ENCODE measurements at regions not wholly inside any gene's neighbourhood (a gene's known extent, or its start where the extent isn't known, plus 50 kb on each side); places are given as distances from the start of the nearest gene placed in this dataset.

- DNase-seq (ENCODE audit: low read depth, low spot score) (no peak), FAIRE-seq (no peak)
- H3K9ac ChIP-seq (replicated peaks; ENCODE audit: extremely low read depth, insufficient read depth, low read length), result no peak overlapping the region
- H3K4me1 ChIP-seq (ENCODE audit: control insufficient read depth, extremely low read depth, insufficient read depth, low read length), result no peaks in the 10 kb centered on the region
- intact Hi-C loops (cut with micrococcal nuclease) (no loop called here), dilution Hi-C loops (cut with MboI; ENCODE audit: extremely low pct_ligation_motif_present, low sequenced_read_pairs) (no loop called here)
- no peak overlapping the region for H3K4me3 ChIP-seq (replicated peaks in 1 of 3; ENCODE audit: insufficient read depth in 1 of 3, low read depth in 1 of 3, low read length in 3 of 3)
- TF ChIP-seq MYC (IDR thresholded peaks at IDR 0.05; ENCODE audit: low read depth, low read length) (no peak), JUN (IDR thresholded peaks at IDR 0.05; ENCODE audit: borderline replicate concordance, insufficient read depth, insufficient read length, low read depth) (no peak), FOS (IDR thresholded peaks at IDR 0.05; ENCODE audit: borderline replicate concordance, insufficient read depth, low read length) (no peak), EZH2 (IDR thresholded peaks at IDR 0.05; ENCODE audit: borderline replicate concordance, low read depth, low read length, severe bottlenecking) (no peak), POLR2A (IDR thresholded peaks at IDR 0.05; ENCODE audit: low read depth, low read length) (no peak), MAX (IDR thresholded peaks at IDR 0.05; ENCODE audit: insufficient read depth, insufficient read length) (no peak), POLR2AphosphoS5 (IDR thresholded peaks at IDR 0.05; ENCODE audit: insufficient read depth, low read depth, low read length) (no peak), GATA2 (IDR thresholded peaks at IDR 0.05; ENCODE audit: insufficient read depth, insufficient read length, low read depth, low read length) (no peak)
- TF ChIP-seq, protein P1, sequence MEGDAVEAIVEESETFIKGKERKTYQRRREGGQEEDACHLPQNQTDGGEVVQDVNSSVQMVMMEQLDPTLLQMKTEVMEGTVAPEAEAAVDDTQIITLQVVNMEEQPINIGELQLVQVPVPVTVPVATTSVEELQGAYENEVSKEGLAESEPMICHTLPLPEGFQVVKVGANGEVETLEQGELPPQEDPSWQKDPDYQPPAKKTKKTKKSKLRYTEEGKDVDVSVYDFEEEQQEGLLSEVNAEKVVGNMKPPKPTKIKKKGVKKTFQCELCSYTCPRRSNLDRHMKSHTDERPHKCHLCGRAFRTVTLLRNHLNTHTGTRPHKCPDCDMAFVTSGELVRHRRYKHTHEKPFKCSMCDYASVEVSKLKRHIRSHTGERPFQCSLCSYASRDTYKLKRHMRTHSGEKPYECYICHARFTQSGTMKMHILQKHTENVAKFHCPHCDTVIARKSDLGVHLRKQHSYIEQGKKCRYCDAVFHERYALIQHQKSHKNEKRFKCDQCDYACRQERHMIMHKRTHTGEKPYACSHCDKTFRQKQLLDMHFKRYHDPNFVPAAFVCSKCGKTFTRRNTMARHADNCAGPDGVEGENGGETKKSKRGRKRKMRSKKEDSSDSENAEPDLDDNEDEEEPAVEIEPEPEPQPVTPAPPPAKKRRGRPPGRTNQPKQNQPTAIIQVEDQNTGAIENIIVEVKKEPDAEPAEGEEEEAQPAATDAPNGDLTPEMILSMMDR (IDR thresholded peaks at IDR 0.05; ENCODE audit: extremely low read depth in 1 of 2, insufficient read depth in 1 of 2, low read depth in 1 of 2, low read length in 2 of 2), result no peak
- CTCF ChIA-PET, result no interaction called here
- H4K20me1 ChIP-seq (replicated peaks; ENCODE audit: control insufficient read depth, extremely low read depth, insufficient read depth, low read length), result no peaks in the 10 kb centered on the region
- H3K27me3 ChIP-seq (ENCODE audit: control insufficient read depth in 2 of 2, insufficient read depth in 2 of 2, low read length in 2 of 2), result no peaks in the 10 kb centered on the region
- H3K36me3 ChIP-seq (ENCODE audit: control insufficient read depth in 2 of 2, extremely low read depth in 1 of 2, insufficient read depth in 2 of 2, low read length in 2 of 2), result no peaks in the 10 kb centered on the region
- no peaks in the 10 kb centered on the region for H3K79me2 ChIP-seq (ENCODE audit: control insufficient read depth, insufficient read depth, low read length)
- H3K9me1 ChIP-seq (replicated peaks; ENCODE audit: control insufficient read depth, extremely low read depth, insufficient read depth, low read length), result no peaks in the 10 kb centered on the region
- POLR2A ChIA-PET, result no interaction called here
- BruUV-seq (replicated peaks), result no TSS peak
- no peak overlapping the region for H2AFZ ChIP-seq (ENCODE audit: low read depth, low read length)
- H3K27ac ChIP-seq (ENCODE audit: insufficient read depth, low read depth, low read length), result no peak overlapping the region
- no peak overlapping the region for H3K4me2 ChIP-seq (ENCODE audit: insufficient read depth, low read length)
- H3K9me3 ChIP-seq (replicated peaks; ENCODE audit: control insufficient read depth, insufficient read depth, low read length), result no peaks in the 10 kb centered on the region
Observed at GRCh38 chr2:239779584-239779983, 245.6 kb downstream of the NDUFA10 start.
